Tibial artery (tissue), 4 donors: ENCODE measurements at regions not wholly inside any gene's neighbourhood (a gene's known extent, or its start where the extent isn't known, plus 50 kb on each side); places are given as distances from the start of the nearest gene placed in this dataset.

Experiments used
- DNase-seq, 2 donors: peaks; one replicate each; pipeline ENCODE4 v3.0.0-alpha.2; 2019
- H3K27ac ChIP-seq, 2 donors: fragments of 200-600 bp; sonication (generic) in 1 of 2; 1 replicate in 1 of 2; 2 replicates in 1 of 2; pipeline ENCODE4 v1.5.1; 2018 to 2019; ENCODE audit warnings: mild to moderate bottlenecking in 1 of 2
- H3K27me3 ChIP-seq, 2 donors: fragments of 200-600 bp; sonication (generic) in 1 of 2; one replicate each; pipeline versions ENCODE4 v1.5.1 to v1.6.0; 2016 to 2019
- H3K36me3 ChIP-seq, 3 donors: fragments of 200-600 bp; sonication (generic) in 2 of 3; one replicate each; pipeline ENCODE4 v1.5.1; 2016 to 2019; ENCODE audit warnings: mild to moderate bottlenecking in 2 of 3
- H3K4me1 ChIP-seq, 4 donors: fragments of 200-600 bp; sonication (generic) in 2 of 4; 1 replicate in 3 of 4; 2 replicates in 1 of 4; pipeline ENCODE4 v1.5.1; 2016 to 2019
- H3K4me3 ChIP-seq, 2 donors: fragments of 200-600 bp; sonication (generic) in 1 of 2; 1 replicate in 1 of 2; 2 replicates in 1 of 2; pipeline ENCODE4 v1.5.1; 2018 to 2019; ENCODE audit warnings: mild to moderate bottlenecking in 2 of 2
- H3K9me3 ChIP-seq, 3 donors: fragments of 200-600 bp; sonication (generic) in 1 of 3; one replicate each; pipeline ENCODE4 v1.5.1; 2016 to 2019
- CTCF ChIP-seq, 2 experiments: fragments of 200-600 bp in 1 of 2; fragments of 450-650 bp in 1 of 2; IDR thresholded peaks; one replicate each; pipeline ENCODE4 v1.5.1; 2017 to 2019; ENCODE audit warnings: antibody characterized with exemption in 2 of 2, mild to moderate bottlenecking in 1 of 2, moderate library complexity in 1 of 2
- intact Hi-C: fragments of 100-400 bp; cut with DNase I; formaldehyde crosslinking; loops from one replicate; pipeline ENCODE4 v1.15.0; 2023; ENCODE audit warnings: low total_unique reads

GRCh38 chr14:44775248-44775647 is 186.5 kb downstream of the KLHL28 start:
- no peaks in the 10 kb centered on the region for H3K9me3 ChIP-seq
- DNase-seq: no peak
- H3K4me3 ChIP-seq: no peak overlapping the region
- H3K27ac ChIP-seq: no peak overlapping the region
- TF ChIP-seq CTCF (IDR thresholded peaks at IDR 0.05): no peak
- no peaks in the 10 kb centered on the region for H3K4me1 ChIP-seq
- intact Hi-C loops: no loop called here
- no peaks in the 10 kb centered on the region for H3K27me3 ChIP-seq
- no peaks in the 10 kb centered on the region for H3K36me3 ChIP-seq

GRCh38 chr14:44774396-44774795 is 187.4 kb downstream of the KLHL28 start:
- Histone ChIP-seq H3K27ac (no peak overlapping the region), H3K9me3 (no peaks in the 10 kb centered on the region), H3K4me3 (no peak overlapping the region), H3K4me1 (no peaks in the 10 kb centered on the region), H3K36me3 (no peaks in the 10 kb centered on the region), H3K27me3 (no peaks in the 10 kb centered on the region)
- no peak for TF ChIP-seq CTCF (IDR thresholded peaks at IDR 0.05)
- DNase-seq: no peak
- intact Hi-C loops: no loop called here

DNA sequence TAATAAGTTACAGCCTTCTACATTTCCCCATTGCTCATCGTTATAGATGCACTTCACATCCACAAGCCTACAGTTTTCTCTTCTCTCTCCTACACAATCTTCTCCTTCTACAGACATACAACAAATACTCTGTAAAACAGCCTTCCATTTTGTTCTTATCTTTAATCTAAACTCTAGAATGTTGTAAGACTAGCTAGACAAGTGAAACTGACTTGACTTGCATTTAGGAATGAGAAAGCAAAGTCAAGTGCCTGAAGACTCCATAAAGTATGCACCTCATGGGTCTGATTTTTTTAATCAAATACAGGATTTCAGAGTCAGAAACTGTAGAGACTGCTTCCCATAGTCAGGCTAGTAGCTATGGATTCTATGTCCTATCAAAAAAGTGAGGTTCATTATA is 190.3 kb downstream of the KLHL28 start:
- no peak overlapping the region for H3K4me3 ChIP-seq
- no peaks in the 10 kb centered on the region for H3K36me3 ChIP-seq
- intact Hi-C loops: no loop called here
- H3K27me3 ChIP-seq: no peaks in the 10 kb centered on the region
- no peaks in the 10 kb centered on the region for H3K4me1 ChIP-seq
- H3K27ac ChIP-seq: no peak overlapping the region
- H3K9me3 ChIP-seq: no peaks in the 10 kb centered on the region
- no peak for TF ChIP-seq CTCF (IDR thresholded peaks at IDR 0.05)
- no peak for DNase-seq

- intact Hi-C loops: no loop called here
- Histone ChIP-seq H3K9me3 (no peaks in the 10 kb centered on the region), H3K4me1 (no peaks in the 10 kb centered on the region), H3K4me3 (no peak overlapping the region), H3K36me3 (no peaks in the 10 kb centered on the region), H3K27ac (no peak overlapping the region), H3K27me3 (no peaks in the 10 kb centered on the region)
- no peak for DNase-seq
- TF ChIP-seq CTCF (IDR thresholded peaks at IDR 0.05): no peak
Measured at GRCh38 chr14:44770201-44770600, 191.5 kb downstream of the KLHL28 start.

DNA sequence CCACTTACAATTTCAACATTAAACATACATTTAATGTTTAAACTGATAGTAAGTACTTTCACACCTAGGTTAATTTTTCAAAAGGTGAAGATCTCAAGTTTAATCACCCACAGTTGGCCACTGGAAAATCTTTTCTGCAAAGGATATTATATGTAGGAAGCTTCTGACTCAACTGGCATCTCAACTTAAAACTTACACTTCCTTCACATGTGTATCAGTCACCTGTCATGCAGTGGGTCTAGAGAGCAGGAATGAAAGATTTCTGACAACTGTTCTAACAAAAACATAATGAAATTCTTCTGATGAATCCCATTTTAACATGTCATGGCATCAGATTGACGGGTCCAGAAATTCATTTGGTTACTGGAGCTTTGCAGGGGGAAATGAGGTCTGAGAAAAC is 192.8 kb downstream of the KLHL28 start:
- Histone ChIP-seq H3K4me1 (no peaks in the 10 kb centered on the region), H3K9me3 (no peaks in the 10 kb centered on the region), H3K36me3 (no peaks in the 10 kb centered on the region), H3K4me3 (no peak overlapping the region), H3K27me3 (no peaks in the 10 kb centered on the region), H3K27ac (no peak overlapping the region)
- no peak for TF ChIP-seq CTCF (IDR thresholded peaks at IDR 0.05)
- intact Hi-C loops: no loop called here
- no peak for DNase-seq

DNA sequence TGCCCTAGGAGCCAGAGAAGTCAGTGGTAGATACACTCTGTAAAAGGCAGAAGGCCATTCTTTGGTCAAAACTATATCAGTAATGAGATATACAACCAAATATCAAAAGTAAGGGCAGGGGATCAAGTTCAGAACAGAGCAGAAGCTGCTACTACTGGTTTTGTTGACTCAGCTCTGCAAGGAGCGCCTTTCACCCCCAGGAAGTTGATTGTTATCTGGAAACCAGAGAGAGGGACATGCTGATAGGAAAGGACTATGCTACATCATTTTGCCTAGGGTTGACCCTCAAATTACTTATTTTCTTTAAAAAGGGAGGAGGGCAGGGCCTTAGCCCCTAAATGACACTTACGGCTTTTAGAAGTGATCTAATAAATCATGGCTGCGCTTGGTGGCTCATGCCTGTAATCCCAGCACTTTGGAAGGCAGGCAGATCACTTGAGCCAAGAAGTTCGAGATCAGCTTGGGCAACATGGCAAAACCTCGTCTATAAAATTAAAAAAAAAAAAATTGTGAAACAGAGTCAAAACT is 194.0 kb downstream of the KLHL28 start:
- intact Hi-C loops: no loop called here
- DNase-seq: no peak
- Histone ChIP-seq H3K27ac (no peak overlapping the region), H3K36me3 (no peaks in the 10 kb centered on the region), H3K4me1 (no peaks in the 10 kb centered on the region), H3K9me3 (no peaks in the 10 kb centered on the region), H3K4me3 (no peak overlapping the region), H3K27me3 (no peaks in the 10 kb centered on the region)
- TF ChIP-seq CTCF (IDR thresholded peaks at IDR 0.05): no peak
